Retinal pigment epithelial cell (primary cell): ENCODE measurements at regions not wholly inside any gene's neighbourhood (a gene's known extent, or its start where the extent isn't known, plus 50 kb on each side); places are given as distances from the start of the nearest gene placed in this dataset.

Source experiments
- DNase-seq: peaks from one replicate; pipeline ENCODE4 v3.0.0-alpha.2; 2010; ENCODE audit warnings: low read depth
- H3K4me3 ChIP-seq: 2 replicates; pipeline ENCODE4 v1.5.1; 2011; ENCODE audit warnings: mild to moderate bottlenecking, low read length, control low read depth, moderate library complexity
- CTCF ChIP-seq: conservative IDR thresholded peaks from 2 replicates; pipeline ENCODE4 v1.5.1; 2011; ENCODE audit warnings: low read depth, low read length, control low read depth, inconsistent platforms

- no peak for DNase-seq
- TF ChIP-seq CTCF, result no peak
- no peak overlapping the region for H3K4me3 ChIP-seq
Observed at GRCh38 chr1:67579623-67580394, 105.2 kb upstream of the GADD45A start.

GRCh38 chr1:67580691-67581403, 104.2 kb upstream of the GADD45A start:
- DNase-seq, result no peak
- TF ChIP-seq CTCF, result no peak
- no peak overlapping the region for H3K4me3 ChIP-seq

- no peak for TF ChIP-seq CTCF
- H3K4me3 ChIP-seq, result no peak overlapping the region
- DNase-seq, result no peak
Observed at GRCh38 chr1:67582625-67583461, 102.2 kb upstream of the GADD45A start.

- DNase-seq, result no peak
- no peak overlapping the region for H3K4me3 ChIP-seq
- no peak for TF ChIP-seq CTCF
Observed at GRCh38 chr1:67583462-67583950, 101.5 kb upstream of the GADD45A start.

GRCh38 chr1:67584938-67585337, 100.1 kb upstream of the GADD45A start:
- no peak for DNase-seq
- no peak overlapping the region for H3K4me3 ChIP-seq
- TF ChIP-seq CTCF, result no peak

- no peak overlapping the region for H3K4me3 ChIP-seq
- DNase-seq, result no peak
- TF ChIP-seq CTCF, result no peak
Observed at GRCh38 chr1:67586596-67586995, 98.4 kb upstream of the GADD45A start.
